SK-N-SH treated with all-trans-retinoic acid at 6 μM for 48 hours (cell line): ENCODE measurements at regions not wholly inside any gene's neighbourhood (a gene's known extent, or its start where the extent isn't known, plus 50 kb on each side); places are given as distances from the start of the nearest gene placed in this dataset.

Experiments
- ARNTL ChIP-seq: fragments of 450-650 bp; formaldehyde crosslinking; IDR thresholded peaks from 2 replicates; pipeline ENCODE4 v1.5.0; 2020; ENCODE audit warnings: low read depth, mild to moderate bottlenecking, moderate library complexity, borderline replicate concordance
- BACH2 ChIP-seq: fragments of 250-450 bp; sonication (Bioruptor Pico); IDR thresholded peaks from 2 replicates; pipeline ENCODE4 v1.9.0; 2021; ENCODE audit warnings: mild to moderate bottlenecking, borderline replicate concordance
- CREB5 ChIP-seq: fragments of 250-450 bp; sonication (Bioruptor Pico); IDR thresholded peaks from 2 replicates; pipeline ENCODE4 v1.5.1; 2020; ENCODE audit warnings: low read depth, mild to moderate bottlenecking, moderate library complexity
- CSRNP3 ChIP-seq: fragments of 250-450 bp; sonication (Bioruptor Pico); IDR thresholded peaks from 2 replicates; pipeline ENCODE4 v1.5.1; 2021; ENCODE audit warnings: mild to moderate bottlenecking, moderate library complexity
- TCF4 ChIP-seq: fragments of 250-450 bp; sonication (Bioruptor Pico); IDR thresholded peaks from 2 replicates; pipeline ENCODE4 v1.8.0; 2021; ENCODE audit warnings: mild to moderate bottlenecking, moderate library complexity, borderline replicate concordance
- ZFP3 ChIP-seq: fragments of 250-450 bp; sonication (Bioruptor Pico); IDR thresholded peaks from 2 replicates; pipeline ENCODE4 v1.5.0; 2020; ENCODE audit warnings: mild to moderate bottlenecking, moderate library complexity

DNA sequence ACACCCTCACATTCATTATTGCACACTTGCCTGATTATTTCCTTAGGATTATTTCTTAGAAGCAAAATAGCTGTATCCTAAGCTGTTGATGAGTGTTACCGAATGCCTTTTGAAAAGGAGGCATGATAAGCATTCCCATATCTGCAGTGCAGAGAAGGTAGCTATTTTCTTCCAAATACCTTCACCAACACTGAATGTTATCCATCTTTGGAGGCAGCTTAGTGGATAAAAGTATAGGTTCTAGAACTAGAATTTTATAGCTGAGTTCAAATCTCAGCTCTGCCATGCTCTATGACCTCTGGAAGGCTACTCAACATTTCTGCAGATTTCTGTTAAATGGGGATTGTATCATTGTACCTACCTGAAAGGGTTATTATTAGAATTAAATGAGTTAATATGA is 185.0 kb upstream of the CCDC150 start:
- no peak for TF ChIP-seq CSRNP3 (CRISPR knock-in tag)
- TF ChIP-seq CREB5 (CRISPR knock-in tag), result no peak
- no peak for TF ChIP-seq ZFP3 (CRISPR knock-in tag)
- TF ChIP-seq BACH2 (CRISPR knock-in tag), result no peak
- TF ChIP-seq TCF4 (CRISPR knock-in tag), result no peak
- no peak for TF ChIP-seq ARNTL (CRISPR knock-in tag)
